H1 (cell line): ENCODE measurements at regions not wholly inside any gene's neighbourhood (a gene's known extent, or its start where the extent isn't known, plus 50 kb on each side); places are given as distances from the start of the nearest gene placed in this dataset.

Experiments used
- CTCF ChIA-PET: fragments of 300-600 bp; sonication (Branson Sonifier 250); formaldehyde crosslinking; loops from one replicate; lab custom pipeline; 2021; ENCODE audit not compliant: partially characterized antibody; lab: Charles Lee
- POLR2A ChIA-PET: fragments of 300-600 bp; sonication (Branson Sonifier 250); formaldehyde crosslinking; loops from one replicate; lab custom pipeline; 2021; ENCODE audit warnings: inconsistent platforms; ENCODE audit not compliant: partially characterized antibody; lab: Charles Lee
- DNase-seq, 2 experiments: peaks; one replicate each; pipeline versions ENCODE4 v3.0.0 to v3.0.0-alpha.2; 2010 to 2022; ENCODE audit warnings: low spot score in 2 of 2, low read depth in 1 of 2, mixed read lengths in 1 of 2
- FAIRE-seq: peaks from 2 replicates; lab custom pipeline; 2011; peaks lifted over from hg19 to GRCh38; lab: Jason Lieb, UNC
- H2AFZ ChIP-seq: 2 replicates; pipeline ENCODE4 v1.8.1; 2012; ENCODE audit warnings: low read length, inconsistent platforms
- H2AK5ac ChIP-seq: 2 replicates; pipeline ENCODE4 v1.6.1; 2013; ENCODE audit warnings: low read depth, low read length
- H2BK120ac ChIP-seq: replicated peaks from 2 replicates; pipeline ENCODE3; 2013; ENCODE audit warnings: low read depth, low read length, inconsistent platforms
- H2BK12ac ChIP-seq: 2 replicates; pipeline ENCODE4 v1.6.1; 2013; ENCODE audit warnings: low read depth, low read length
- H2BK15ac ChIP-seq: 2 replicates; pipeline ENCODE4 v1.6.1; 2013; ENCODE audit warnings: low read length
- H2BK20ac ChIP-seq: 2 replicates; pipeline ENCODE4 v1.6.1; 2013; ENCODE audit warnings: low read length
- H2BK5ac ChIP-seq: 2 replicates; pipeline ENCODE4 v1.6.1; 2013; ENCODE audit warnings: low read depth, low read length
- H3K14ac ChIP-seq: 2 replicates; pipeline ENCODE4 v1.6.1; 2013; ENCODE audit warnings: inconsistent platforms; ENCODE audit not compliant: insufficient read length
- H3K18ac ChIP-seq: 2 replicates; pipeline ENCODE4 v1.6.1; 2013; ENCODE audit warnings: low read length; ENCODE audit errors: extremely low read depth
- H3K23ac ChIP-seq: 2 replicates; pipeline ENCODE4 v1.6.1; 2013; ENCODE audit warnings: inconsistent platforms; ENCODE audit not compliant: insufficient read length
- H3K23me2 ChIP-seq: 2 replicates; pipeline ENCODE4 v1.6.1; 2013; ENCODE audit warnings: low read depth, low read length
- H3K27ac ChIP-seq: 2 replicates; pipeline ENCODE4 v1.6.1; 2011; ENCODE audit warnings: low read depth, low read length, inconsistent platforms
- H3K27me3 ChIP-seq, 4 experiments: replicated peaks in 1 of 4; 1 replicate in 1 of 4; 2 replicates in 3 of 4; pipeline versions ENCODE4 v1.6.1 to v1.8.1; 2011 to 2013; ENCODE audit warnings: low read length in 3 of 4, mild to moderate bottlenecking in 3 of 4, inconsistent platforms in 2 of 4, mixed read lengths in 2 of 4, moderate library complexity in 1 of 4; ENCODE audit not compliant: control insufficient read depth in 3 of 4, insufficient read depth in 3 of 4; ENCODE audit errors: extremely low read depth in 1 of 4
- H3K36me3 ChIP-seq, 4 experiments: 2 replicates each; pipeline versions ENCODE4 v1.6.1 to v1.8.1; 2011 to 2013; ENCODE audit warnings: mild to moderate bottlenecking in 4 of 4, low read length in 3 of 4, moderate library complexity in 2 of 4, control low read depth in 1 of 4, inconsistent platforms in 1 of 4; ENCODE audit not compliant: insufficient read depth in 4 of 4, control insufficient read depth in 2 of 4
- H3K4ac ChIP-seq: replicated peaks from 2 replicates; pipeline ENCODE3; 2013; ENCODE audit warnings: low read length, low read depth, mixed read lengths, inconsistent platforms; ENCODE audit not compliant: insufficient read length
- H3K4me1 ChIP-seq, 4 experiments: replicated peaks in 1 of 4; 1 replicate in 1 of 4; 2 replicates in 3 of 4; pipeline versions ENCODE4 v1.6.1 to v1.8.1; 2011 to 2013; ENCODE audit warnings: low read length in 3 of 4, inconsistent platforms in 2 of 4, mixed read lengths in 1 of 4; ENCODE audit not compliant: insufficient read depth in 4 of 4, control insufficient read depth in 3 of 4
- H3K4me2 ChIP-seq, 2 experiments: 2 replicates each; pipeline versions ENCODE4 v1.6.1 to v1.8.1; 2011 to 2013; ENCODE audit warnings: low read depth in 2 of 2, low read length in 2 of 2, control low read depth in 1 of 2, inconsistent platforms in 1 of 2, mild to moderate bottlenecking in 1 of 2; ENCODE audit not compliant: insufficient read depth in 1 of 2
- H3K4me3 ChIP-seq, 4 experiments: fragments of 200-600, 300-600 bp in 1 of 4; sonication (generic), shearing (Covaris generic), sonication (Bioruptor Twin) in 1 of 4; 2 replicates each; pipeline versions ENCODE4 v1.5.1 to v1.8.1; 2011 to 2016; ENCODE audit warnings: low read length in 4 of 4, low read depth in 3 of 4, control low read depth in 2 of 4, inconsistent platforms in 2 of 4, mild to moderate bottlenecking in 2 of 4, mixed read lengths in 1 of 4, moderate library complexity in 1 of 4; ENCODE audit not compliant: insufficient read depth in 2 of 4; ENCODE audit errors: extremely low read depth in 1 of 4
- H3K56ac ChIP-seq: replicated peaks from 2 replicates; pipeline ENCODE3; 2013; ENCODE audit warnings: low read depth, mild to moderate bottlenecking, mixed read lengths, low read length, inconsistent platforms; ENCODE audit not compliant: insufficient read length
- H3K79me1 ChIP-seq: 2 replicates; pipeline ENCODE4 v1.6.1; 2013; ENCODE audit warnings: low read depth, low read length, control low read depth
- H3K79me2 ChIP-seq, 2 experiments: 2 replicates each; pipeline versions ENCODE4 v1.6.1 to v1.8.1; 2012 to 2013; ENCODE audit warnings: low read length in 2 of 2, mild to moderate bottlenecking in 2 of 2, inconsistent platforms in 1 of 2; ENCODE audit not compliant: insufficient read depth in 2 of 2, control insufficient read depth in 1 of 2
- H3K9ac ChIP-seq, 4 experiments: replicated peaks in 1 of 4; 1 replicate in 1 of 4; 2 replicates in 3 of 4; pipeline versions ENCODE4 v1.6.1 to v1.8.1; 2011 to 2013; ENCODE audit warnings: low read depth in 3 of 4, low read length in 3 of 4, control low read depth in 2 of 4, mild to moderate bottlenecking in 2 of 4, moderate library complexity in 2 of 4, inconsistent platforms in 1 of 4; ENCODE audit errors: extremely low read depth in 1 of 4
- H3K9me3 ChIP-seq, 2 experiments: 2 replicates each; pipeline versions ENCODE4 v1.6.1 to v1.8.1; 2012 to 2013; ENCODE audit warnings: mild to moderate bottlenecking in 2 of 2, moderate library complexity in 2 of 2, control low read depth in 1 of 2, inconsistent platforms in 1 of 2, low read depth in 1 of 2, low read length in 1 of 2, mixed read lengths in 1 of 2; ENCODE audit not compliant: insufficient read depth in 2 of 2
- H4K20me1 ChIP-seq, 2 experiments: replicated peaks in 1 of 2; 2 replicates each; pipeline versions ENCODE3 to v1.8.1; 2011 to 2013; ENCODE audit warnings: inconsistent platforms in 2 of 2, low read length in 2 of 2, mild to moderate bottlenecking in 1 of 2; ENCODE audit not compliant: insufficient read depth in 2 of 2, control insufficient read depth in 1 of 2
- H4K5ac ChIP-seq: 2 replicates; pipeline ENCODE4 v1.6.1; 2013; ENCODE audit warnings: low read length, low read depth, mixed read lengths, inconsistent platforms; ENCODE audit not compliant: insufficient read length
- H4K8ac ChIP-seq: 2 replicates; pipeline ENCODE4 v1.8.0; 2013; ENCODE audit warnings: mild to moderate bottlenecking, moderate library complexity, low read length, inconsistent platforms; ENCODE audit not compliant: insufficient read depth; ENCODE audit errors: extremely low read depth
- H4K91ac ChIP-seq: replicated peaks from 2 replicates; pipeline ENCODE3; 2013; ENCODE audit warnings: low read length, mixed read lengths, inconsistent platforms; ENCODE audit not compliant: insufficient read length
- GABPA ChIP-seq: IDR thresholded peaks from 2 replicates; pipeline ENCODE4 v1.6.1; 2011; ENCODE audit warnings: mild to moderate bottlenecking, low read length, moderate library complexity, borderline replicate concordance; ENCODE audit not compliant: insufficient read depth
- WGBS, 2 experiments: shearing (Covaris generic) in 1 of 2; methylation state at CpG; one replicate each; pipeline versions ENCODE4 v1.1.6 to v1.1.7; 2013 to 2015; ENCODE audit warnings: low lambda C conversion rate in 2 of 2, mixed read lengths in 2 of 2, inconsistent platforms in 1 of 2, low coverage in 1 of 2, missing lambda C conversion rate in 1 of 2; ENCODE audit not compliant: insufficient replicate concordance in 2 of 2, insufficient coverage in 1 of 2, insufficient read length in 1 of 2; ENCODE audit errors: extremely low coverage in 1 of 2, missing lambda C conversion rate in 1 of 2; 5-methylcytosine and 5-hydroxymethylcytosine counted together

DNA sequence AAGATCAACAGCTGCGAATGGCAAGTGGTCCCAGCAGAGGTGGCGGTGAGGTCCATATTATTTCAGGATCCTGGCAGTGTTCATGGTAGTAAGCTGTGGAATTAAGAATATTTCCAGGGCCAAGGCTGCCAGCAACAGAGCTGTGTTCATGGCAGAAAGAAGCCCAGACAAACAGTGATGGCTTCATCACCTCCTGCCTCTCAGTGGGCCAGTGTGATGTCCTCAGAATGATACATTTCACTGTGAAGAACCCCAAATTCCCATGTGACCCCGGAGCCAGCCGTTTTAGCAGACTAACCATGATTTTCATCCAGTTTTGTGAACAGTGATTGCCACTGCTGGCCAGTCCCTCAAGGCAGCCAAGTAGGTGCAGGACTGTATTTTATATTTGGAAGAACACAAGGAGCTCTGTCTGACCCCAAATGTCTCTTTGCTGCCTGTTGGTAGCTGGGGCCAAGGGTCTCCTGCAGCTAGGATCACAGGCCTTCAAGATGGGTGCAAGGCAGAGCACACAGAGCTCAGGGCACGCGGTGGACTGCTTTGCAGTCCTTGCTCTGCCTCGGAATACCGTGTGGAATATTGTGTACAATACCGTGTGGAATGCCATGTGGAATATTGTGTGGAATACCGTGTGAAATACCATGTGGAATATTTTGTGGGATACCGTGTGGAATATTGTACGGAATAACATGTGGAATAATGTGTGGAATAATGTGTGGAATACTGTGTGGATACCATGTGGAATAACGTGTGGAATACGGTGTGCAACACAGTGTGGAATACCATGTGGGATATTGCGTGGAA is 132.3 kb upstream of the CHST15 start:
- Histone ChIP-seq H2AK5ac (no peak overlapping the region), H3K9me3 (peaks cover 0 to 32% of the 10 kb centered on the region in 2 experiments; a peak in 3 of 4 replicates), H3K4me3 (no peak overlapping the region), H4K20me1 (no peaks in the 10 kb centered on the region), H3K9ac (no peak overlapping the region), H3K18ac (no peak overlapping the region), H3K4me1 (peaks cover 0 to 8% (median 6%) of the 10 kb centered on the region in 4 experiments; a peak in 3 of 7 replicates), H4K91ac (no peak overlapping the region), H2BK5ac (no peak overlapping the region), H2BK20ac (no peak overlapping the region), H3K4me2 (no peak overlapping the region), H4K5ac (no peak overlapping the region), H3K79me2 (no peaks in the 10 kb centered on the region), H3K27me3 (no peaks in the 10 kb centered on the region; a peak in 2 of 7 replicates), H2BK15ac (no peak overlapping the region), H3K79me1 (no peaks in the 10 kb centered on the region), H3K14ac (no peak overlapping the region), H3K36me3 (no peaks in the 10 kb centered on the region; a peak in 1 of 8 replicates), H3K23me2 (no peaks in the 10 kb centered on the region), H3K56ac (no peak overlapping the region), H2AFZ (no peak overlapping the region), H3K4ac (no peak overlapping the region), H3K27ac (no peak overlapping the region), H3K23ac (no peak overlapping the region), H2BK120ac (no peak overlapping the region), H2BK12ac (no peak overlapping the region), H4K8ac (peak overlapping the region; percentile 37; the same call in 1 of the 2 replicates)
- CTCF ChIA-PET = interaction anchor here (0.9 to 1.4 kb wide), 4 partner anchors 8 to 24 kb away, joined by 3 read pairs; no protein-coding TSS in a partner anchor
- TF ChIP-seq GABPA = no peak
- no peak for FAIRE-seq
- 95 to 100% methylated on average over 1 to 15 of the region's 15 CpGs for WGBS, 2 experiments
- no peak for DNase-seq
- POLR2A ChIA-PET = no interaction called here
